Activated B cell treated with CpG ODN at 0.5 μM for 24 hours (primary cell): ENCODE measurements at regions not wholly inside any gene's neighbourhood (a gene's known extent, or its start where the extent isn't known, plus 50 kb on each side); places are given as distances from the start of the nearest gene placed in this dataset.

Source experiments
- ATAC-seq: fragments of 200-7000 bp; cut with Tn5 transposase; one replicate; pipeline ENCODE4 v1.10.0; 2021; ENCODE audit warnings: low read depth, mild to moderate bottlenecking, moderate library complexity
- CTCF ChIA-PET: fragments of 350-600 bp; sonication (Branson Sonifier 250); formaldehyde crosslinking; loops from one replicate; lab custom pipeline; 2021; ENCODE audit warnings: antibody characterized with exemption; lab: Charles Lee
- POLR2A ChIA-PET: fragments of 350-600 bp; sonication (Branson Sonifier 250); formaldehyde crosslinking; loops from one replicate; lab custom pipeline; 2021; ENCODE audit warnings: antibody characterized with exemption; lab: Charles Lee
- DNase-seq: peaks from one replicate; pipeline ENCODE4 v3.0.0; 2022
- H3K27ac Mint-ChIP-seq: one replicate; pipeline ENCODE4 v1.8.0; 2020; ENCODE audit warnings: mixed read lengths
- H3K27me3 Mint-ChIP-seq: one replicate; pipeline ENCODE4 v1.8.0; 2021; ENCODE audit warnings: mixed read lengths
- H3K36me3 Mint-ChIP-seq: one replicate; pipeline ENCODE4 v1.8.0; 2021; ENCODE audit warnings: low read depth, mixed read lengths
- H3K4me1 Mint-ChIP-seq: one replicate; pipeline ENCODE4 v1.8.0; 2021; ENCODE audit warnings: mixed read lengths
- H3K4me3 Mint-ChIP-seq: one replicate; pipeline ENCODE4 v1.8.0; 2020; ENCODE audit warnings: mild to moderate bottlenecking, mixed read lengths
- H3K9me3 Mint-ChIP-seq: one replicate; pipeline ENCODE4 v1.8.0; 2020; ENCODE audit warnings: mixed read lengths
- intact Hi-C: fragments of 100-400 bp; cut with micrococcal nuclease; formaldehyde crosslinking; loops from one replicate; pipeline ENCODE4 v1.15.1; 2024
- TF ChIP-seq, protein P1 (sequence below): fragments of 200-600 bp; IDR thresholded peaks from one replicate; pipeline ENCODE4 v1.8.0; 2022; ENCODE audit warnings: antibody characterized with exemption, mild to moderate bottlenecking

DNA sequence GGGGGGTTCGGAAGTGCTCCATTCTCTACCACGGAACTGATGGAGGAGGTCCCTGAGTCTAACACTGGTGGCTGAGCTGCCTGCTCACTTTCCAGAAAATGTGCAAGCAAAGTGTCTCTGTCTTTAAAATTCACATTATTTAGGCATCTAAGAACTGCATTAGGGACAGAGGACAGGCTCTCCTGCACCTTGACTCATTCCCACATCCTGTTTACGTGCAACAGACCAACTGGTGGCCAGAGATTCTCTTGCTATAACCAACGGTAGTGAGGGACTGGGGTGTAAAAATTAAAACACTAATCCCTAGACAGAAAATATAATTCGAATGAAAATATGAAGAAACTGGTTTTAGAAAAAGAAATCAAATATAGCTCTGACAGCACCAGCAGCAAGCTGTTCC lies 320.9 kb downstream of the IRX2 start:
- no peak overlapping the region for H3K4me3 Mint-ChIP-seq
- ATAC-seq = no peak
- CTCF ChIA-PET = no interaction called here
- no peak for DNase-seq
- no peaks in the 10 kb centered on the region for H3K4me1 Mint-ChIP-seq
- no peaks in the 10 kb centered on the region for H3K27me3 Mint-ChIP-seq
- intact Hi-C loops = no loop called here
- H3K36me3 Mint-ChIP-seq = no peaks in the 10 kb centered on the region
- TF ChIP-seq, protein P1, sequence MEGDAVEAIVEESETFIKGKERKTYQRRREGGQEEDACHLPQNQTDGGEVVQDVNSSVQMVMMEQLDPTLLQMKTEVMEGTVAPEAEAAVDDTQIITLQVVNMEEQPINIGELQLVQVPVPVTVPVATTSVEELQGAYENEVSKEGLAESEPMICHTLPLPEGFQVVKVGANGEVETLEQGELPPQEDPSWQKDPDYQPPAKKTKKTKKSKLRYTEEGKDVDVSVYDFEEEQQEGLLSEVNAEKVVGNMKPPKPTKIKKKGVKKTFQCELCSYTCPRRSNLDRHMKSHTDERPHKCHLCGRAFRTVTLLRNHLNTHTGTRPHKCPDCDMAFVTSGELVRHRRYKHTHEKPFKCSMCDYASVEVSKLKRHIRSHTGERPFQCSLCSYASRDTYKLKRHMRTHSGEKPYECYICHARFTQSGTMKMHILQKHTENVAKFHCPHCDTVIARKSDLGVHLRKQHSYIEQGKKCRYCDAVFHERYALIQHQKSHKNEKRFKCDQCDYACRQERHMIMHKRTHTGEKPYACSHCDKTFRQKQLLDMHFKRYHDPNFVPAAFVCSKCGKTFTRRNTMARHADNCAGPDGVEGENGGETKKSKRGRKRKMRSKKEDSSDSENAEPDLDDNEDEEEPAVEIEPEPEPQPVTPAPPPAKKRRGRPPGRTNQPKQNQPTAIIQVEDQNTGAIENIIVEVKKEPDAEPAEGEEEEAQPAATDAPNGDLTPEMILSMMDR = no peak
- no peaks in the 10 kb centered on the region for H3K9me3 Mint-ChIP-seq
- H3K27ac Mint-ChIP-seq = no peak overlapping the region
- POLR2A ChIA-PET = no interaction called here

DNA sequence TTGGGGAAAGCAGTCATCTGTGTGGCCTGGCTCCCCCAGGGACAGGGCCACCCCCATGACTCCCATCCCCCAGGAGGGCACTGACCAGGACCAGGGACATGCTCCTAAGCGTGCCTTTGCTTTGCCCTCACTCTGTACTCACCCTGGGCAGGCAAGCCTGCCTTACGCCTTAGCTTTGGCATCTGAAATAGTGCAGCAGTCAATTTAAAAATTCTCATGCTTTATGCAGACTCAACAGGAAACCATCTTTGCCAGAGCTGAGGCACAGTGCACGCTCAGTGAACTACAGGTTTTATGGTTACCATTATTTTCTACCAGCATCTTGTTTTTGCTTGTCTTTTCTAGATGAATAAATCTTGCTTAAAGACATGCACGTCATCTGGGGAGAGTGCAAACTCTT lies 323.5 kb downstream of the IRX2 start:
- Mint-ChIP-seq H3K4me1 (no peaks in the 10 kb centered on the region), H3K36me3 (no peaks in the 10 kb centered on the region), H3K4me3 (no peak overlapping the region), H3K27me3 (no peaks in the 10 kb centered on the region), H3K27ac (no peak overlapping the region), H3K9me3 (peaks cover 7% of the 10 kb centered on the region)
- TF ChIP-seq, protein P1 = no peak
- ChIA-PET POLR2A (no interaction called here), CTCF (no interaction called here)
- intact Hi-C loops = no loop called here
- no peak for ATAC-seq
- DNase-seq = no peak

DNA sequence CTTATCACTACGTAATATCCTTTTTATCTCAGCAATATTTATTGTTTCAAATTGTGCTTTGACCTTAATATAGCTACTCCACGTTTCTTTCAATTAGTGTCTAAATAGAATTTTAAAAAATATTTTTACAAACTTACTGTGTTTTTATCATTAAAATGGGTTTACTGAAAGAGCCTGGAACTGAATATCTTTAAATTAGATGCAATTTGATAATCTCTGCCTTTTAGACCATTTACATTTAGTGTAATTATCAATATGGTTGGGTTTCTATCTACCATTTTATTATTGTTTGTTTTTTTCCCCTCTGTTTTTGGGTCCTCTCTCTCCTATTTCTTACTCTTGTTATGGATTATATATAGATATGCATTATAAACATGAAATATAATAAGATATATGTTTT lies 327.8 kb downstream of the IRX2 start:
- Mint-ChIP-seq H3K36me3 (no peaks in the 10 kb centered on the region), H3K27ac (no peak overlapping the region), H3K9me3 (peaks cover 18% of the 10 kb centered on the region), H3K4me1 (no peaks in the 10 kb centered on the region), H3K27me3 (no peaks in the 10 kb centered on the region), H3K4me3 (no peak overlapping the region)
- CTCF ChIA-PET = no interaction called here
- intact Hi-C loops = no loop called here
- DNase-seq (no peak), ATAC-seq (no peak)
- TF ChIP-seq, protein P1 = no peak
- POLR2A ChIA-PET = no interaction called here

DNA sequence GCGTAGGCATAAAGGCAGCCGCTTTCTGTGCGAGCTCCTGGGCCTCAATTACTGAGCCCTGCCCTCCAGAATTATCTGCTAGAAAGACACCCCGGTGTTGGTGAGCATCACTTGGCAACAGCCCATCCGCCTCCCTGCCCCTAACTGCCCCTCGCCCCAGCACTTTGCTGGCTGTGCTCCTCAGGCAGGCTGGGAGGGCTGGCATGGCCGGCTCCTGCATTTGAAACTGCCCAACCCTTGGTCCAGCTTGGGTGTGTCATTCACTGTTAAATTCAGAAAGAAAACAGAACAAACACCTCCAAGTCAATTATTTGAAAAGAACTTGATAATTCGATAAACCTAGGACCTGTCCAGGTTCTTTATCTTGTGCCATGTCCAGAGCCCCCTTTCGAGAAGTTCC lies 334.2 kb downstream of the IRX2 start:
- POLR2A ChIA-PET = no interaction called here
- Mint-ChIP-seq H3K4me1 (no peaks in the 10 kb centered on the region), H3K27ac (no peak overlapping the region), H3K4me3 (no peak overlapping the region), H3K36me3 (no peaks in the 10 kb centered on the region), H3K27me3 (no peaks in the 10 kb centered on the region), H3K9me3 (peaks cover 14% of the 10 kb centered on the region)
- TF ChIP-seq, protein P1 = no peak
- CTCF ChIA-PET = no interaction called here
- ATAC-seq (no peak), DNase-seq (no peak)
- intact Hi-C loops = no loop called here

DNA sequence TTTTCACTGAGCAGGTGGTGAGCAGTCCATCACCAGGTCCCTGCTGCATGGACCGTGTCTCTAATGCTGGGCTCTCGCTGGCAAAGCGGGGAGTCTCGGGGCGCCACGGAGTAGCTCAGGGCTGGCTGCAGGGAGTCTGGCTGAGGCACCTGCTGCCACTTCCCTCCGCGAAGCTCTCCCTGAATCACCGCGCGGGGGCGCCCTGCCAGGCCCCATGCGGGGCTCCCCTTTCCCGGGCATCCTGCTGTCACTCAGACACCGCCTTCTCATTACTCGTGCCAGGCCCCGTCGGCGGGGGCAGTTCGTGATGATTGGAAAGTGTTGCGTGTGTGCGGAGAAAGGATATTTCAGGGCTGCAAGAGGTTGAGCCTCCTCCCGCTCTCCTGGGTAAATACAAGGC lies 335.8 kb downstream of the IRX2 start:
- no peaks in the 10 kb centered on the region for H3K36me3 Mint-ChIP-seq
- CTCF ChIA-PET = no interaction called here
- no peaks in the 10 kb centered on the region for H3K27me3 Mint-ChIP-seq
- H3K4me1 Mint-ChIP-seq = no peaks in the 10 kb centered on the region
- intact Hi-C loops = no loop called here
- POLR2A ChIA-PET = no interaction called here
- ATAC-seq (no peak), DNase-seq (no peak)
- no peak overlapping the region for H3K27ac Mint-ChIP-seq
- H3K4me3 Mint-ChIP-seq = no peak overlapping the region
- TF ChIP-seq, protein P1 = no peak
- peaks cover 5% of the 10 kb centered on the region for H3K9me3 Mint-ChIP-seq
